ENCODE measurements at regions not wholly inside any gene's neighbourhood (a gene's known extent, or its start where the extent isn't known, plus 50 kb on each side); places are given as distances from the start of the nearest gene placed in this dataset.
A peak's percentile ranks its signal among the peaks of the same experiment; 100 is the strongest.

DNA sequence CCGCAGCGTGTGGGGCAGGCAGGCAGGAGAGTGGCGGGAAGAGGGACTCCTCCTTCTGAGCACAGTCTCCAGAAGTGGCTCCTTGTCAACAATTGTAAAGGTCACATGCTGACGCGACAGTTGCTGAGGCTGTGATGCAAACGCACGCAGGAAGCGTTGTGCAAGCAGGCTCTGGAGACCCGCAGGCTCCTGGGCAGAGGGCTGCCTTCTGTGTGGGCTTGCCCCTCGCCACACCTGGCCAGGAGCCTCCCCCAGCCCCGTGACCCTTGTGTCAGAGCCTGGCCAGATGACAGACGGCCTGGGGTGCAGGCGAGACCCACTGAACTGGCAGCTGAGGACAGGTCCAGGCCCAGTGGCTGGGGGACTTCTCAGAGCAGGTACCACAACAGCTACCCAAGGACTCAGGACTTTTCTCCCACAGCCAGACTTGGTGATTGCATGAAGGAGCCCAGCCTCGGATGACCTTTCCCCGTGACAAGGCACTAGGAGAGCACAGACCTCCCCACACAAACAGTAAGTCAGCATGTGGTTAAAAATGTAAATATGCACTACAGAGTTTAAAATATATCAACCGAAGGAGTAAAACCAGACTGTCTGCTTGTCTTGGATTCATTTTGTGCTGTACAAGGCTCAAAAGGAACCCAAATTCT is 222.1 kb upstream of the RREB1 start:
- TF ChIP-seq, protein P1, sequence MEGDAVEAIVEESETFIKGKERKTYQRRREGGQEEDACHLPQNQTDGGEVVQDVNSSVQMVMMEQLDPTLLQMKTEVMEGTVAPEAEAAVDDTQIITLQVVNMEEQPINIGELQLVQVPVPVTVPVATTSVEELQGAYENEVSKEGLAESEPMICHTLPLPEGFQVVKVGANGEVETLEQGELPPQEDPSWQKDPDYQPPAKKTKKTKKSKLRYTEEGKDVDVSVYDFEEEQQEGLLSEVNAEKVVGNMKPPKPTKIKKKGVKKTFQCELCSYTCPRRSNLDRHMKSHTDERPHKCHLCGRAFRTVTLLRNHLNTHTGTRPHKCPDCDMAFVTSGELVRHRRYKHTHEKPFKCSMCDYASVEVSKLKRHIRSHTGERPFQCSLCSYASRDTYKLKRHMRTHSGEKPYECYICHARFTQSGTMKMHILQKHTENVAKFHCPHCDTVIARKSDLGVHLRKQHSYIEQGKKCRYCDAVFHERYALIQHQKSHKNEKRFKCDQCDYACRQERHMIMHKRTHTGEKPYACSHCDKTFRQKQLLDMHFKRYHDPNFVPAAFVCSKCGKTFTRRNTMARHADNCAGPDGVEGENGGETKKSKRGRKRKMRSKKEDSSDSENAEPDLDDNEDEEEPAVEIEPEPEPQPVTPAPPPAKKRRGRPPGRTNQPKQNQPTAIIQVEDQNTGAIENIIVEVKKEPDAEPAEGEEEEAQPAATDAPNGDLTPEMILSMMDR (IDR thresholded peaks at IDR 0.05; ENCODE audit: low read length, missing control alignments), result no peak
- DNase-seq (ENCODE audit: low read depth), result no peak
- H3K4me3 ChIP-seq (replicated peaks; ENCODE audit: low read depth, low read length), result no peak overlapping the region

DNA sequence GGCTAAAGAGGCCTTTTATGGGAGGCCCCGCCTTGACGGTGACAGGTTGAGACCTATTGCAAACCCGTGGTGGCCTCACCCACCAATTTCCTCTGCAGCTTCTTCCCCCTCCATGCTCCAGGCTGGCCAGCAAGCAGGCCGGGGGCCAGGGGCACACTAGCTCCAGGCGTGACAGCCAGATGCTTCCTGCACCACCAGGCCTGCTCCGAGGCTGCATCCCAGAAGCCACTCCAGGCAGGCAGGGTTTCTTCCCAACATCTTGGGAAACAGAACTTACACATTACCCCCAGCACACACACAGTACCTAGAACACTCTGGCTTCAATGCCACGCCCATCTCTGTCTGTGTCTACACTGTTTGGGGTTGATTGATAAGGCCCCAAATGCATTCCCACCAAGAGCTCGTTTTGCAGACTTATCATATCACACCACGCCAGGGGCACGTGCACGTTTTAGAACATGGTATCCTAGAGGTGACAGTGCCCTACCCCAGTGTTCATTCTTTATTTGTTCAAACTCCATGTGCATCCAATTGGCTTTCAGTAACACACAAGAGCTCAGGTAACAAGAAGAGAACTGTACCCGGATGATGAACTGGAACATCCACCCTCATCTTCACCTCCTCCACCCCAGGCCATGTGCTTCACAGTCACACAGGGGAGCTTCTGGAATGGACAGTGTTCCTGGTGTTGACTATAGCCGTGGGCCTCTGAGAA is 221.4 kb upstream of the RREB1 start:
- no peak overlapping the region for H3K4me3 ChIP-seq (replicated peaks; ENCODE audit: low read depth, low read length)
- TF ChIP-seq, protein P1 (IDR thresholded peaks at IDR 0.05; ENCODE audit: low read length, missing control alignments), result no peak
- DNase-seq (ENCODE audit: low read depth), result no peak

DNA sequence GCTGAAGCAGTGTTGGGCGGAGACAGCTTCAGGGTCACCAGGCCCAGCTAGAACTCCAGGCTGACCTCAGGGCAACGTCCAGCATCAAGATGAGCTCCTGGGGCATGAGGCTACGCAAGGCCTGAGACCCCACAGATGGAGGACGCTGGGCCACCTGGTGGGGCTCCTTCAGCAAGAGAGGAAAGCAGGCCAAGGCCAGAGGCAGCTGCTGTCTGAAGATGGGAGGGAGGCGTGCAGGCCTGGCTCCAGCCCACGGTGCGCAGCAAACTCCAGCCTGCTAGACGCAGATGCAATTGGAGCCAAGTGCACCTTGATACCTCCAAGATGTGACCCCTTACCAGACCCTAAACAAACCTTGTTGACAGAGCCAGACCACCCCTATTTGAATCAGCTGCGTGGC is 220.9 kb upstream of the RREB1 start:
- H3K4me3 ChIP-seq (replicated peaks; ENCODE audit: low read depth, low read length), result no peak overlapping the region
- no peak for DNase-seq (ENCODE audit: low read depth)
- TF ChIP-seq, protein P1 (IDR thresholded peaks at IDR 0.05; ENCODE audit: low read length, missing control alignments), result no peak

DNA sequence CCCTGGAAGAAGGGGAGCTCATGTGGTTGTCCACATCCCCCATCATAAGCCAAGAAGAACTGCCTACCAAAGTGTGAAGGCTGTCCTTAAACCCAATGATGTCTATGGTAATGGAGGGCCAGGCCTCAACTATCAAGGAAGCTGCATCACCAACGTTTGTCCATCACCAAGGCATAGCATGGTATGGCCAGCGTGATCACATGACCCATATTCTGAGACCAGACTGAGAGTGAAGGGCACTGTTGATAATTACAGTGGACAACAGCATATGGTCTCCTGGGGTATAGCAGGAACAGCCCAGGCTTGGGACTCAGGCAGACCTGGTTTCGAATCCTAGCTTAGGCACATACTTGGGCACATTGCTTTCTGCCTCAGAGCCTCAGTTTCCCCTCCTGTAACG is 218.2 kb upstream of the RREB1 start:
- DNase-seq (ENCODE audit: low read depth), result no peak
- H3K4me3 ChIP-seq (replicated peaks; ENCODE audit: low read depth, low read length), result no peak overlapping the region
- TF ChIP-seq, protein P1 (IDR thresholded peaks at IDR 0.05; ENCODE audit: low read length, missing control alignments), result no peak

DNA sequence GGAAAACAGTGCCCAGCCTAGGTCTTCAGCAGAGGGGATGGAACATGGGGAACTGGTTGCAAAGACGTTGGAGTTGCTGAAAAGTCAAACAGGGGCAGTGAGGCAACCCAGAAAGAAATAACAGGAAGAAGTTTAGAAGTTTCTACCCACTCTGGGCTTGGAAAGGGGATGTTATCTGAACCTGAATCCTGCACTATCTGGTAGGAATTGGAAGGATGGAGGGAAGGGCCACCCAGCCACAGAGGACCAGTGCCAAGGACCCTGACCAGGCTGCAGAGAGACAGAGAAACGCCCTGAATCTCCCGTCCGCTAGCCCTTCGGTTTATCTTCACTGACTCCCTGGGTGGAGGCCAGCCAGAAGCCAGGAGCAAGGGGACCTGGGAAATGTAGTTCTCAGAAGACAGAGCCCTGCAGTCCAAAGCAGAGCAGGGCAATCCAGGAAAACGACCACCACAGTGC is 217.3 kb upstream of the RREB1 start:
- peak; percentile 39 for DNase-seq (ENCODE audit: low read depth)
- no peak overlapping the region for H3K4me3 ChIP-seq (replicated peaks; ENCODE audit: low read depth, low read length)
- TF ChIP-seq, protein P1 (IDR thresholded peaks at IDR 0.05; ENCODE audit: low read length, missing control alignments), result no peak

DNA sequence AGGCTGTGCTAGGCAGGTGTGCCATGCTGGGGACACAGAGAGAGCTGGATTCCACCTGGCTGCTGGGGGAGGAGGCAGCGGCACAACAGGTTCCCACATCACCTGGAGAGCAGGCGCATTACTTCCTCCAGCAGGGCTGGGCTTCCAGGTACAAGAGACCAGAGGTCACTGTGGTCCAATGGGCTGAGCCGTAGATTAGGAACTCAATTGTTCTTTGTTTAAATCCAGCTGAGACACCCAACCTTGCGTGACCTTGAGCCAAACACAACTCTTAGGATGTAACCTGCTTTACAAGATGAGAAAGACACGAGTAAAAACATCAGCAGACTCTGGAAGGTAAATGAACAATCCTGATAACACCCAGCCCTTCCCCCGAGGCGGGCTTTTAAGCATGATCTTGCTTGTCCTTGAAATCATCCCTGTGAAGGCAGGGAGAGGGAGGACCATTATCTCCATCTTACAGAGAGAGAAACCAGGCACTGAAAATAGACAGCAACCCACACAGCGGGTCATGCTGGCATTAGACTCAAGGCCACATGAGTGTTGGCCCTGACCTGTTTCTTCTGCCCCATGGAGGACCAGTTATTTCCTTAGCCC is 216.5 kb upstream of the RREB1 start:
- no peak for DNase-seq (ENCODE audit: low read depth)
- TF ChIP-seq, protein P1 (IDR thresholded peaks at IDR 0.05; ENCODE audit: low read length, missing control alignments), result no peak
- no peak overlapping the region for H3K4me3 ChIP-seq (replicated peaks; ENCODE audit: low read depth, low read length)

Data from fibroblast of pulmonary artery (primary cell).